HL-60 (cell line): ENCODE measurements at regions not wholly inside any gene's neighbourhood (a gene's known extent, or its start where the extent isn't known, plus 50 kb on each side); places are given as distances from the start of the nearest gene placed in this dataset.

Experiments used
- CTCF ChIP-seq: IDR thresholded peaks from one replicate; pipeline ENCODE4 v1.5.1; 2011; ENCODE audit warnings: low read length, control low read depth, inconsistent platforms; ENCODE audit not compliant: insufficient read depth
- GABPA ChIP-seq: IDR thresholded peaks from 2 replicates; pipeline ENCODE4 v1.6.1; 2012; ENCODE audit warnings: low read depth
- POLR2AphosphoS5 ChIP-seq: IDR thresholded peaks from 2 replicates; pipeline ENCODE4 v1.6.1; 2012; ENCODE audit warnings: low read depth
- REST ChIP-seq: IDR thresholded peaks from 2 replicates; pipeline ENCODE4 v1.6.1; 2012; ENCODE audit warnings: low read depth; ENCODE audit not compliant: insufficient replicate concordance

GRCh38 chr10:35784751-35785150 is 142.7 kb upstream of the FZD8 start:
- TF ChIP-seq REST (no peak), CTCF (no peak), POLR2AphosphoS5 (no peak), GABPA (no peak)
